Fibroblast of villous mesenchyme (primary cell): ENCODE measurements at regions not wholly inside any gene's neighbourhood (a gene's known extent, or its start where the extent isn't known, plus 50 kb on each side); places are given as distances from the start of the nearest gene placed in this dataset.

Experiments
- DNase-seq: peaks from one replicate; pipeline ENCODE4 v3.0.0-alpha.2; 2010; ENCODE audit warnings: low read depth
- H3K4me3 ChIP-seq: 2 replicates; pipeline ENCODE4 v1.5.1; 2011; ENCODE audit warnings: low read depth, mild to moderate bottlenecking, low read length
- TF ChIP-seq, protein P1 (sequence below): IDR thresholded peaks from 2 replicates; pipeline ENCODE4 v1.5.1; 2012; ENCODE audit warnings: low read depth, mild to moderate bottlenecking, low read length; ENCODE audit not compliant: insufficient read depth

DNA sequence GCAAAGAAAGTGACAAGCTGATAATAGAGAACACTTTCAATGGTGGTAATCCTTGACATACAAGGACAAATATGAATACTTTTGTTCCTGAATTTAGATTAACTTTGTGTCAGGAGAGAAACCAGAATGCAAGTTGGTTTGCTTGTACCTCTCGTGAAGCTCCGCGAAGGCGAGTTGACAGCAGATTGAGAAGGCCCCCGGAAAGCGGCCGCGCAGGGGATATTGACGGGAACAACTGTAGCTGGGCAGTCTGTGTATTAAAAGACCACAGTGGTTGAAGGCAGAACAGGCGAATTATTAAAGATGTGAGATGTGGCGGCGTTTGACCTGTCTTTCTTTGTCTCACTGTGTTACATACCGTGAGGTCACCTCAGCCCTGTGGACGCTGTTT lies 175.8 kb upstream of the RALGAPA2 start:
- TF ChIP-seq, protein P1, sequence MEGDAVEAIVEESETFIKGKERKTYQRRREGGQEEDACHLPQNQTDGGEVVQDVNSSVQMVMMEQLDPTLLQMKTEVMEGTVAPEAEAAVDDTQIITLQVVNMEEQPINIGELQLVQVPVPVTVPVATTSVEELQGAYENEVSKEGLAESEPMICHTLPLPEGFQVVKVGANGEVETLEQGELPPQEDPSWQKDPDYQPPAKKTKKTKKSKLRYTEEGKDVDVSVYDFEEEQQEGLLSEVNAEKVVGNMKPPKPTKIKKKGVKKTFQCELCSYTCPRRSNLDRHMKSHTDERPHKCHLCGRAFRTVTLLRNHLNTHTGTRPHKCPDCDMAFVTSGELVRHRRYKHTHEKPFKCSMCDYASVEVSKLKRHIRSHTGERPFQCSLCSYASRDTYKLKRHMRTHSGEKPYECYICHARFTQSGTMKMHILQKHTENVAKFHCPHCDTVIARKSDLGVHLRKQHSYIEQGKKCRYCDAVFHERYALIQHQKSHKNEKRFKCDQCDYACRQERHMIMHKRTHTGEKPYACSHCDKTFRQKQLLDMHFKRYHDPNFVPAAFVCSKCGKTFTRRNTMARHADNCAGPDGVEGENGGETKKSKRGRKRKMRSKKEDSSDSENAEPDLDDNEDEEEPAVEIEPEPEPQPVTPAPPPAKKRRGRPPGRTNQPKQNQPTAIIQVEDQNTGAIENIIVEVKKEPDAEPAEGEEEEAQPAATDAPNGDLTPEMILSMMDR = no peak
- DNase-seq = no peak
- H3K4me3 ChIP-seq = no peak overlapping the region

GRCh38 chr20:20887593-20888265 lies 175.3 kb upstream of the RALGAPA2 start:
- TF ChIP-seq, protein P1 = no peak
- H3K4me3 ChIP-seq = no peak overlapping the region
- DNase-seq = no peak

DNA sequence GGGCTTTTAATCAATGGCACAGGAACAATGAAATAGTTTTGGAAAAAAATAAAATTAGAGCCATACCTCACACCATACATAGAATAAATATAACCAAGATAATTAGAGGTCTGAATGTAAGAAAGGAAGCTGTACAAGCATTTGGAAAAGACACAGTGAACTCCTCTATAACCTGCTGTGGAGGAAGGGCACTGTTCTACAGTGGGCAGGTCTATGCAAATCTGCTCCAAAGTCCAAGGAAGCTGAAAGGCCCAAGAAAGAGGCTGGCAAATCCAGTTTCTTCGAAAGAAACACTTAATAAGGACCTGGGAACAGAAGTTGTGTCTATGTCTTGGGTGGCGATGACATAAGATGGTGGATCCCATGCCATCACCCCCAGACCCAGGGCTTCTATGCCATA lies 169.4 kb upstream of the RALGAPA2 start:
- no peak for DNase-seq
- no peak overlapping the region for H3K4me3 ChIP-seq
- TF ChIP-seq, protein P1 = no peak

DNA sequence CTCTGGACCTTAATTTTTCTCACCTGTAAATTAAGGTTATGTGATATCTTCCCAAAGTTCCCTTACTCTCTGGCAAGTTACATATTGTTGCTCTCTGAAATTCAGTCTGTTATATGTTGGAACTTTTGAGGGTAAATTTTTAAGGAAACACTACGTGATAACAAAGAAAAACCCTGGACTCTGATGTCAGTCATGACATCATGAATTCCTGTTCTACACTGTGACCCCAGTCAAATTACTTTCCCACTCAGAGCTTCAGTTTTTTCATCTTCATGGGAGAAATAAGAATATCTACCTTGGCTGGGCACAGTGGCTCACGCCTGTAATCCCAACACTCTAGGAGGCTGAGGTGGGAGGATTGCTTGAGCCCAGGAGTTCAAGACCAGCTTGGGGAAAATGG lies 164.6 kb upstream of the RALGAPA2 start:
- no peak for DNase-seq
- TF ChIP-seq, protein P1 = no peak
- H3K4me3 ChIP-seq = no peak overlapping the region

DNA sequence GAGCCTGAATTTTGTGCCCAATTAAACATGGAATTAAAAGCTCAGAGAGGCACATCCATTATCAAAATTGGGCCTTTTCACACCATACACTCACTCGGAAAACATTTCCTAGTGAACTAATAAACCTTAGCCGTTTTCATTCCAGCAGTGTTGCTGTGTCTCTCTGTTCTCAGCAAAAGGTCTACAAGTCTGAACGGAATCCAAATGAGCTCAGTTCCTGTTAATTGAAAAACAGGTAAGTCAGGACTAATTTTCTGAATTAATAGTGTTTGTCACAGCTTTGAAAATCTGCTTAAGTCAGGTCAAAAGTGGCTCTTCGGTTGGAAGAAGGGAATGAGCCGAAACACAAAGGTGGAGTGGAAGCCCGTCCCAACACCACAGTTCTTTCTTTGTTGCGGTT lies 163.3 kb upstream of the RALGAPA2 start:
- no peak overlapping the region for H3K4me3 ChIP-seq
- DNase-seq = no peak
- TF ChIP-seq, protein P1 = no peak

GRCh38 chr20:20872428-20872827 lies 160.0 kb upstream of the RALGAPA2 start:
- no peak overlapping the region for H3K4me3 ChIP-seq
- TF ChIP-seq, protein P1 = no peak
- no peak for DNase-seq

GRCh38 chr20:20869161-20869775 lies 156.8 kb upstream of the RALGAPA2 start:
- H3K4me3 ChIP-seq = no peak overlapping the region
- TF ChIP-seq, protein P1 = no peak
- no peak for DNase-seq
